Osteocyte (in vitro differentiated cells): ENCODE measurements at regions not wholly inside any gene's neighbourhood (a gene's known extent, or its start where the extent isn't known, plus 50 kb on each side); places are given as distances from the start of the nearest gene placed in this dataset.

Experiments used
- DNase-seq: peaks from one replicate; pipeline ENCODE4 v3.0.0; 2021; ENCODE audit warnings: mixed read lengths; ENCODE audit not compliant: unreplicated experiment; ENCODE audit errors: extremely low spot score
- H3K27ac Mint-ChIP-seq: one replicate; pipeline ENCODE4 v1.8.0; 2021; ENCODE audit warnings: mild to moderate bottlenecking, mixed read lengths; ENCODE audit not compliant: unreplicated experiment
- H3K27me3 Mint-ChIP-seq: one replicate; pipeline ENCODE4 v1.8.0; 2021; ENCODE audit warnings: mixed read lengths; ENCODE audit not compliant: unreplicated experiment
- H3K36me3 Mint-ChIP-seq: one replicate; pipeline ENCODE4 v1.8.0; 2021; ENCODE audit warnings: mixed read lengths; ENCODE audit not compliant: unreplicated experiment
- H3K4me1 Mint-ChIP-seq: one replicate; pipeline ENCODE4 v1.8.0; 2021; ENCODE audit warnings: mixed read lengths; ENCODE audit not compliant: unreplicated experiment
- H3K4me3 Mint-ChIP-seq: one replicate; pipeline ENCODE4 v1.8.0; 2021; ENCODE audit warnings: mild to moderate bottlenecking, moderate library complexity, mixed read lengths; ENCODE audit not compliant: unreplicated experiment
- H3K9me3 Mint-ChIP-seq: one replicate; pipeline ENCODE4 v1.8.0; 2021; ENCODE audit warnings: mixed read lengths; ENCODE audit not compliant: unreplicated experiment
- TF ChIP-seq, protein P1 (sequence below): fragments of 200-600 bp; sonication (generic); IDR thresholded peaks from 2 replicates; pipeline ENCODE4 v1.5.0; 2021; ENCODE audit warnings: antibody characterized with exemption, mild to moderate bottlenecking, moderate library complexity

DNA sequence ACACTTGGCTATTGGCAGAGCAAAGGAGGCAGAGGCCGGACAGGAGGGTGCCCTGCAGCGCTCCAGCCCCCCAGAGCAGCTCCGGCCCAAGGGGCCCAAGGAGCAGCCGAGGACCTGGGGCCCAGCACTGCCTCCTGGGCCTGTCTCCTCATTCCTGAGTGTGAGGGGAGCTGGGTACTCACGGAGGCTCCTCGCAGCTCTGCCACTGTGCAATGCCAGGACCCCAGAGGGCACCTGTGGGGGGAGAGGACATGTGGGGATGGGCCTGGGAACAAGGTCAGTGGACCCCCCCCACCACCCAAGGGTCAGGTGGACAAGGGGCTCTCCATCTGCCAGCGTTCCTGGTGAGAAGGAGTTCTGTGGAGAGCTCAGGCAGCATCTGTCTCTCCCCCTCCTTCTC is 192.6 kb upstream of the PPP1R26 start:
- H3K9me3 Mint-ChIP-seq, result peaks cover 4% of the 10 kb centered on the region
- no peak overlapping the region for H3K27ac Mint-ChIP-seq
- TF ChIP-seq, protein P1, sequence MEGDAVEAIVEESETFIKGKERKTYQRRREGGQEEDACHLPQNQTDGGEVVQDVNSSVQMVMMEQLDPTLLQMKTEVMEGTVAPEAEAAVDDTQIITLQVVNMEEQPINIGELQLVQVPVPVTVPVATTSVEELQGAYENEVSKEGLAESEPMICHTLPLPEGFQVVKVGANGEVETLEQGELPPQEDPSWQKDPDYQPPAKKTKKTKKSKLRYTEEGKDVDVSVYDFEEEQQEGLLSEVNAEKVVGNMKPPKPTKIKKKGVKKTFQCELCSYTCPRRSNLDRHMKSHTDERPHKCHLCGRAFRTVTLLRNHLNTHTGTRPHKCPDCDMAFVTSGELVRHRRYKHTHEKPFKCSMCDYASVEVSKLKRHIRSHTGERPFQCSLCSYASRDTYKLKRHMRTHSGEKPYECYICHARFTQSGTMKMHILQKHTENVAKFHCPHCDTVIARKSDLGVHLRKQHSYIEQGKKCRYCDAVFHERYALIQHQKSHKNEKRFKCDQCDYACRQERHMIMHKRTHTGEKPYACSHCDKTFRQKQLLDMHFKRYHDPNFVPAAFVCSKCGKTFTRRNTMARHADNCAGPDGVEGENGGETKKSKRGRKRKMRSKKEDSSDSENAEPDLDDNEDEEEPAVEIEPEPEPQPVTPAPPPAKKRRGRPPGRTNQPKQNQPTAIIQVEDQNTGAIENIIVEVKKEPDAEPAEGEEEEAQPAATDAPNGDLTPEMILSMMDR, result no peak
- H3K4me1 Mint-ChIP-seq, result no peaks in the 10 kb centered on the region
- no peak for DNase-seq
- H3K4me3 Mint-ChIP-seq, result no peak overlapping the region
- H3K27me3 Mint-ChIP-seq, result peaks cover 6% of the 10 kb centered on the region
- H3K36me3 Mint-ChIP-seq, result no peaks in the 10 kb centered on the region

- Mint-ChIP-seq H3K4me3 (no peak overlapping the region), H3K36me3 (no peaks in the 10 kb centered on the region), H3K27me3 (peaks cover 6% of the 10 kb centered on the region), H3K4me1 (no peaks in the 10 kb centered on the region), H3K9me3 (peaks cover 4% of the 10 kb centered on the region), H3K27ac (no peak overlapping the region)
- DNase-seq, result no peak
- TF ChIP-seq, protein P1, result no peak
Observed at GRCh38 chr9:135287627-135288026, 192.0 kb upstream of the PPP1R26 start.

- Mint-ChIP-seq H3K4me3 (no peak overlapping the region), H3K9me3 (peaks cover 4% of the 10 kb centered on the region), H3K27me3 (peaks cover 6% of the 10 kb centered on the region), H3K27ac (no peak overlapping the region), H3K36me3 (no peaks in the 10 kb centered on the region), H3K4me1 (no peaks in the 10 kb centered on the region)
- no peak for DNase-seq
- TF ChIP-seq, protein P1, result no peak
Observed at GRCh38 chr9:135288054-135288453, 191.5 kb upstream of the PPP1R26 start.

GRCh38 chr9:135289081-135289491 is 190.5 kb upstream of the PPP1R26 start:
- H3K27ac Mint-ChIP-seq, result no peak overlapping the region
- no peaks in the 10 kb centered on the region for H3K36me3 Mint-ChIP-seq
- no peaks in the 10 kb centered on the region for H3K4me1 Mint-ChIP-seq
- TF ChIP-seq, protein P1, result no peak
- no peak for DNase-seq
- no peak overlapping the region for H3K4me3 Mint-ChIP-seq
- H3K9me3 Mint-ChIP-seq, result peaks cover 4% of the 10 kb centered on the region
- peaks cover 6% of the 10 kb centered on the region for H3K27me3 Mint-ChIP-seq

DNA sequence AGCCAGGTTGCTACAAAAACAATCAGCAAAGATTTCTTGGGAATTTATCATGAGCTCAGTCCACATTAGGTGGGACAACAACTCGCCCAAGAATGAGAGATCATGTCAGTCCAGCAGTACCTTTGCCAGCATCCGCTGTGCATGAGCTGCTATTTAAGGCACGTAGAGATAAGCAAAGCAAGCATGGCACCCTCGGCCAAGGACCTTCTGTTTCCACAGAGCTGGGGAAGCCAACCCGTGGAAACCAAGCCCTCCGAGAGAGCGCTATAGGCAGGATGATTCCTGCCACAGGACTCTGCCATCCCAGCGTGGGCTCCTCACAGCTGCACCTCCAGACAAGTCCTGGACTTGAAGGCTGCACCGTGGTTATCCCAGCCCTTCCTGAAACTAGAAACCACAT is 189.5 kb upstream of the PPP1R26 start:
- H3K4me1 Mint-ChIP-seq, result no peaks in the 10 kb centered on the region
- DNase-seq, result no peak
- H3K27me3 Mint-ChIP-seq, result peaks cover 6% of the 10 kb centered on the region
- no peaks in the 10 kb centered on the region for H3K36me3 Mint-ChIP-seq
- no peak overlapping the region for H3K4me3 Mint-ChIP-seq
- H3K27ac Mint-ChIP-seq, result no peak overlapping the region
- H3K9me3 Mint-ChIP-seq, result peaks cover 4% of the 10 kb centered on the region
- TF ChIP-seq, protein P1, result no peak
